ENCODE measurements at regions not wholly inside any gene's neighbourhood (a gene's known extent, or its start where the extent isn't known, plus 50 kb on each side); places are given as distances from the start of the nearest gene placed in this dataset.

DNA sequence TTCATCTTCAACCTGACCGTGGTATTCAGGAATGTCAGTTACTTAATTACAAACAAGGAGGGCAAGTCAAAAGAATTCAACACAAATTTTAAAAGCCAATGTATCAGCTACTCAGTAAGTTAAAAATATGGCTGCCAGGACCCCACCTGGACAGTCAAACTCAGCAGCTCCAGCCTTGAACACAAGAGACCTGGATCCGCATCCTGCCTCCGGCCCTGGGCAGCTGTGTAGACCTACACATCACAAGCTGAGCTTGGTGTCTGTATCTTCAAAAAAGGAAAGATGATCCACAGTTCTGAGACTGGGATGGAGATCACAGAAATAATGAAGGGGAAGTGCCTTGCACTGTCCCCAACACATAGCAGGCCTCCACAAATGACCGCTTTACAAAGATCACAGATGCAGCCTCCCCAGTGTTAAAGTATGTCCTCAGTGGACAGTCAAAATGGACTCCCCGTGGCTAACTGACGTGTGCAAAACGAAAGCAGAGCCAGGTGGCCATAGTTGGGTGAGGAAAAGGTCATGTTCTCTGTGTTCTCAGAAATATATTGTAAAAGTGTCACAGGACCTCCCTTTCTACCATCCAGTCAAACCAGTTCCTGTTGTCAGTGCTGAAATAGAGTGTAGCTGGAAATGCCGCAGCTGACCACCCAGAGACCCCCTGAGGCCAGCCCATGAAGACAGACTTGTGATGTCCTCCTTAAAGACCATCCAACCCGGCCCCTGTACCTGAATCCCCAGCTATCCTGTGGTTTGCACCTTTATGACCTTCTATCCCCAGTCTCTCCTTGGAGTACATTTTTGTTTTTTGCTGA, 168.5 kb upstream of the NSMCE3 start:
- no peak for DNase-seq (ENCODE audit: low spot score)
- Histone ChIP-seq H4K20me1 (ENCODE audit: insufficient read depth, poor library complexity, severe bottlenecking) (no peaks in the 10 kb centered on the region), H3K4me2 (no peak overlapping the region), H3K9me3 (ENCODE audit: low read depth) (no peaks in the 10 kb centered on the region), H3K4me3 (no peak overlapping the region), H3K27ac (peak overlapping the region; percentile 80), H3K9me2 (replicated peaks; ENCODE audit: insufficient read depth) (no peaks in the 10 kb centered on the region), H2AFZ (no peak overlapping the region), H3K4me1 (ENCODE audit: insufficient read depth) (peaks cover 10% of the 10 kb centered on the region), H3K36me3 (replicated peaks; ENCODE audit: insufficient read depth, low read depth) (no peaks in the 10 kb centered on the region), H3K27me3 (no peaks in the 10 kb centered on the region), H3K79me2 (no peaks in the 10 kb centered on the region)
- 87% methylated on average over 9 of the region's 9 CpGs for WGBS (ENCODE audit: low lambda C conversion rate, missing lambda C conversion rate)
- no peak for TF ChIP-seq EZH2 (IDR thresholded peaks at IDR 0.05; ENCODE audit: borderline replicate concordance)
- TF ChIP-seq, protein P1, sequence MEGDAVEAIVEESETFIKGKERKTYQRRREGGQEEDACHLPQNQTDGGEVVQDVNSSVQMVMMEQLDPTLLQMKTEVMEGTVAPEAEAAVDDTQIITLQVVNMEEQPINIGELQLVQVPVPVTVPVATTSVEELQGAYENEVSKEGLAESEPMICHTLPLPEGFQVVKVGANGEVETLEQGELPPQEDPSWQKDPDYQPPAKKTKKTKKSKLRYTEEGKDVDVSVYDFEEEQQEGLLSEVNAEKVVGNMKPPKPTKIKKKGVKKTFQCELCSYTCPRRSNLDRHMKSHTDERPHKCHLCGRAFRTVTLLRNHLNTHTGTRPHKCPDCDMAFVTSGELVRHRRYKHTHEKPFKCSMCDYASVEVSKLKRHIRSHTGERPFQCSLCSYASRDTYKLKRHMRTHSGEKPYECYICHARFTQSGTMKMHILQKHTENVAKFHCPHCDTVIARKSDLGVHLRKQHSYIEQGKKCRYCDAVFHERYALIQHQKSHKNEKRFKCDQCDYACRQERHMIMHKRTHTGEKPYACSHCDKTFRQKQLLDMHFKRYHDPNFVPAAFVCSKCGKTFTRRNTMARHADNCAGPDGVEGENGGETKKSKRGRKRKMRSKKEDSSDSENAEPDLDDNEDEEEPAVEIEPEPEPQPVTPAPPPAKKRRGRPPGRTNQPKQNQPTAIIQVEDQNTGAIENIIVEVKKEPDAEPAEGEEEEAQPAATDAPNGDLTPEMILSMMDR (IDR thresholded peaks at IDR 0.05; ENCODE audit: poor library complexity) = no peak
- TF ChIP-seq EZH2phosphoT487 (IDR thresholded peaks at IDR 0.05; ENCODE audit: low read depth, severe bottlenecking, unreplicated experiment) = no peak

DNA sequence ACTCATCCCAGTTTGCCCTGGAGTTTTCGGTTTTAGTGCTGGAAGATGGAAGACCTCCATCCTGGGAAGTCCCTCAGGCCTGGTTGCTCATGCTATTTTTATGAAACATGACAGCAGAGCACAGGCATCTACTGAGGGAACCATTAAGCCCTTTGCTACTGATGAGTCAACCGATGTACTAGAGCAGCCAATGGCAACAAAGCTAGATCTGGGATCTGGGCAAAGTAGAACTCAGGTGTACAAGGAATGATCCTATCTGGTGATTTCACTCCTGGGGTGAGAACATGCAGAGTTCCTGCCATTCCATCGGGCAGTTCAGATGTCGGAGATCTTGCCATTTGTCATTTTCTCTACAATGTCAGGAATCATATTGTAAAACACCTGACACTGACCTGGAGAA, 166.2 kb upstream of the NSMCE3 start:
- Histone ChIP-seq H3K36me3 (replicated peaks; ENCODE audit: insufficient read depth, low read depth) (no peaks in the 10 kb centered on the region), H3K9me2 (replicated peaks; ENCODE audit: insufficient read depth) (no peaks in the 10 kb centered on the region), H3K27me3 (no peaks in the 10 kb centered on the region), H4K20me1 (ENCODE audit: insufficient read depth, poor library complexity, severe bottlenecking) (no peaks in the 10 kb centered on the region), H3K4me2 (no peak overlapping the region), H3K9me3 (ENCODE audit: low read depth) (no peaks in the 10 kb centered on the region), H2AFZ (no peak overlapping the region), H3K79me2 (no peaks in the 10 kb centered on the region), H3K4me3 (no peak overlapping the region), H3K4me1 (ENCODE audit: insufficient read depth) (peaks cover 10% of the 10 kb centered on the region), H3K27ac (no peak overlapping the region)
- DNase-seq (ENCODE audit: low spot score) = peak; percentile 20
- TF ChIP-seq, protein P1 (IDR thresholded peaks at IDR 0.05; ENCODE audit: poor library complexity) = no peak
- no peak for TF ChIP-seq EZH2phosphoT487 (IDR thresholded peaks at IDR 0.05; ENCODE audit: low read depth, severe bottlenecking, unreplicated experiment)
- no peak for TF ChIP-seq EZH2 (IDR thresholded peaks at IDR 0.05; ENCODE audit: borderline replicate concordance)
- 89% methylated on average over 4 of the region's 4 CpGs for WGBS (ENCODE audit: low lambda C conversion rate, missing lambda C conversion rate)

DNA sequence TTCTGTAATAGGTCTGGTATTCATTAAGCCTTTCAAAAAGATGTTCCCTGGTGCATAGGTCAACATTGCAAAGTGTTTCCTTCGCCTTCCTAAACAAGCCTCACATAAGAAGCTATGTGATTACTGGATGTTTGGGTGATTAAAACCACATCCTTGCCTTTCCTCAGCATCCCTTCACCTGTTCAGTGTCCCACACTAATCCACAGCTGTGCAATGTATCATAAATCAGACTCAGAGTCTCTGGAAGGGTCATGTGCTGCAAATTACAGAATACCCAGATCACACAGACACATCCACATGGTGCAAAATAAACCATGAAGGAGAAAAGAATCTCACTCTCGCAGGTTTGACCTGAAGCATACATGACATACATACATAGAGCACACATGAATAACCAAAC, 164.7 kb upstream of the NSMCE3 start:
- H2AFZ ChIP-seq = no peak overlapping the region
- TF ChIP-seq, protein P1 (IDR thresholded peaks at IDR 0.05; ENCODE audit: poor library complexity) = no peak
- no peak for TF ChIP-seq EZH2 (IDR thresholded peaks at IDR 0.05; ENCODE audit: borderline replicate concordance)
- no peak for TF ChIP-seq EZH2phosphoT487 (IDR thresholded peaks at IDR 0.05; ENCODE audit: low read depth, severe bottlenecking, unreplicated experiment)
- H4K20me1 ChIP-seq (ENCODE audit: insufficient read depth, poor library complexity, severe bottlenecking) = no peaks in the 10 kb centered on the region
- no peaks in the 10 kb centered on the region for H3K79me2 ChIP-seq
- H3K36me3 ChIP-seq (replicated peaks; ENCODE audit: insufficient read depth, low read depth) = no peaks in the 10 kb centered on the region
- DNase-seq (ENCODE audit: low spot score) = no peak
- peaks cover 7% of the 10 kb centered on the region for H3K4me1 ChIP-seq (ENCODE audit: insufficient read depth)
- no peaks in the 10 kb centered on the region for H3K27me3 ChIP-seq
- H3K9me2 ChIP-seq (replicated peaks; ENCODE audit: insufficient read depth) = no peaks in the 10 kb centered on the region
- no peak overlapping the region for H3K4me3 ChIP-seq
- no peaks in the 10 kb centered on the region for H3K9me3 ChIP-seq (ENCODE audit: low read depth)
- H3K27ac ChIP-seq = no peak overlapping the region
- 63% methylated on average over 2 of the region's 2 CpGs for WGBS (ENCODE audit: low lambda C conversion rate, missing lambda C conversion rate)
- H3K4me2 ChIP-seq = no peak overlapping the region
